ENCODE measurements at regions not wholly inside any gene's neighbourhood (a gene's known extent, or its start where the extent isn't known, plus 50 kb on each side); places are given as distances from the start of the nearest gene placed in this dataset.

GRCh38 chr11:121790430-121790829 lies 325.6 kb downstream of the BLID start:
- in situ Hi-C loops (cut with MboI; ENCODE audit: low pct_unique_long_range_greater_than_20kb, low sequenced_read_pairs, unreplicated experiment) = no loop called here
- no peak for TF ChIP-seq CTCF (IDR thresholded peaks at IDR 0.05; ENCODE audit: extremely low read depth, insufficient read depth, missing control alignments)
- DNase-seq (ENCODE audit: low spot score) = no peak

GRCh38 chr11:121780971-121781370 lies 328.2 kb upstream of the SORL1-AS1 start:
- in situ Hi-C loops (cut with MboI; ENCODE audit: low pct_unique_long_range_greater_than_20kb, low sequenced_read_pairs, unreplicated experiment) = no loop called here
- DNase-seq (ENCODE audit: low spot score) = no peak
- TF ChIP-seq CTCF (IDR thresholded peaks at IDR 0.05; ENCODE audit: extremely low read depth, insufficient read depth, missing control alignments) = no peak

GRCh38 chr11:121777056-121777455 lies 324.3 kb upstream of the SORL1-AS1 start:
- no peak for TF ChIP-seq CTCF (IDR thresholded peaks at IDR 0.05; ENCODE audit: extremely low read depth, insufficient read depth, missing control alignments)
- no peak for DNase-seq (ENCODE audit: low spot score)
- in situ Hi-C loops (cut with MboI; ENCODE audit: low pct_unique_long_range_greater_than_20kb, low sequenced_read_pairs, unreplicated experiment) = no loop called here

GRCh38 chr11:121775276-121775675 lies 322.5 kb upstream of the SORL1-AS1 start:
- in situ Hi-C loops (cut with MboI; ENCODE audit: low pct_unique_long_range_greater_than_20kb, low sequenced_read_pairs, unreplicated experiment) = no loop called here
- no peak for DNase-seq (ENCODE audit: low spot score)
- no peak for TF ChIP-seq CTCF (IDR thresholded peaks at IDR 0.05; ENCODE audit: extremely low read depth, insufficient read depth, missing control alignments)

GRCh38 chr11:121773076-121773475 lies 320.3 kb upstream of the SORL1-AS1 start:
- no peak for DNase-seq (ENCODE audit: low spot score)
- in situ Hi-C loops (cut with MboI; ENCODE audit: low pct_unique_long_range_greater_than_20kb, low sequenced_read_pairs, unreplicated experiment) = no loop called here
- no peak for TF ChIP-seq CTCF (IDR thresholded peaks at IDR 0.05; ENCODE audit: extremely low read depth, insufficient read depth, missing control alignments)

- in situ Hi-C loops (cut with MboI; ENCODE audit: low pct_unique_long_range_greater_than_20kb, low sequenced_read_pairs, unreplicated experiment) = no loop called here
- TF ChIP-seq CTCF (IDR thresholded peaks at IDR 0.05; ENCODE audit: extremely low read depth, insufficient read depth, missing control alignments) = no peak
- no peak for DNase-seq (ENCODE audit: low spot score)
Measured at GRCh38 chr11:121770939-121771595, 318.3 kb upstream of the SORL1-AS1 start.
